ACC112 (cell line): ENCODE measurements at regions not wholly inside any gene's neighbourhood (a gene's known extent, or its start where the extent isn't known, plus 50 kb on each side); places are given as distances from the start of the nearest gene placed in this dataset.

ENCODE experiments used
- H2AFZ ChIP-seq: fragments of 200-600 bp; sonication (generic); one replicate; pipeline ENCODE4 v1.6.0; 2017; ENCODE audit warnings: antibody characterized with exemption, low read length; ENCODE audit not compliant: unreplicated experiment
- H3K27ac ChIP-seq: fragments of 200-600 bp; sonication (generic); 2 replicates; pipeline ENCODE4 v1.5.1; 2014; ENCODE audit warnings: low read depth, mild to moderate bottlenecking, antibody characterized with exemption, low read length, moderate library complexity
- H3K27me3 ChIP-seq: fragments of 200-600 bp; sonication (generic); 2 replicates; pipeline ENCODE4 v1.6.1; 2014; ENCODE audit warnings: mild to moderate bottlenecking, antibody characterized with exemption, low read length, moderate library complexity, mixed read lengths; ENCODE audit not compliant: insufficient read depth
- H3K36me3 ChIP-seq: fragments of 200-600 bp; sonication (generic); 2 replicates; pipeline ENCODE4 v1.6.1; 2016; ENCODE audit warnings: mild to moderate bottlenecking, antibody characterized with exemption, low read length, moderate library complexity, mixed read lengths; ENCODE audit not compliant: insufficient read depth
- H3K4me1 ChIP-seq: fragments of 200-600 bp; sonication (generic); one replicate; pipeline ENCODE4 v1.6.1; 2016; ENCODE audit warnings: low read length, mixed read lengths; ENCODE audit not compliant: insufficient read depth, unreplicated experiment, control insufficient read depth
- H3K4me3 ChIP-seq: fragments of 200-600 bp; sonication (generic); 2 replicates; pipeline ENCODE4 v1.5.1; 2014; ENCODE audit warnings: mild to moderate bottlenecking, low read depth, low read length
- H3K79me2 ChIP-seq: fragments of 200-600 bp; sonication (generic); one replicate; pipeline ENCODE4 v1.6.0; 2016; ENCODE audit warnings: low read length; ENCODE audit not compliant: control insufficient read depth, unreplicated experiment, insufficient read depth

GRCh38 chr4:67380154-67380553 is 165.1 kb downstream of the CENPC start:
- no peak overlapping the region for H2AFZ ChIP-seq
- H3K27ac ChIP-seq, result no peak overlapping the region
- no peaks in the 10 kb centered on the region for H3K79me2 ChIP-seq
- peaks cover 19% of the 10 kb centered on the region for H3K27me3 ChIP-seq
- H3K4me1 ChIP-seq, result no peaks in the 10 kb centered on the region
- no peaks in the 10 kb centered on the region for H3K36me3 ChIP-seq
- no peak overlapping the region for H3K4me3 ChIP-seq

GRCh38 chr4:67375291-67375690 is 170.0 kb downstream of the CENPC start:
- no peaks in the 10 kb centered on the region for H3K36me3 ChIP-seq
- no peak overlapping the region for H2AFZ ChIP-seq
- peaks cover 45% of the 10 kb centered on the region for H3K27me3 ChIP-seq
- H3K27ac ChIP-seq, result no peak overlapping the region
- H3K4me1 ChIP-seq, result no peaks in the 10 kb centered on the region
- no peak overlapping the region for H3K4me3 ChIP-seq
- H3K79me2 ChIP-seq, result no peaks in the 10 kb centered on the region

GRCh38 chr4:67371615-67372014 is 173.7 kb downstream of the CENPC start:
- Histone ChIP-seq H2AFZ (no peak overlapping the region), H3K27me3 (peaks cover 35% of the 10 kb centered on the region), H3K27ac (no peak overlapping the region), H3K4me1 (no peaks in the 10 kb centered on the region), H3K79me2 (no peaks in the 10 kb centered on the region), H3K36me3 (no peaks in the 10 kb centered on the region), H3K4me3 (no peak overlapping the region)

- Histone ChIP-seq H3K36me3 (no peaks in the 10 kb centered on the region), H3K27ac (no peak overlapping the region)
Measured at GRCh38 chr4:67366311-67366861, 178.9 kb downstream of the CENPC start.

GRCh38 chr4:67365661-67366245 is 179.6 kb downstream of the CENPC start:
- H3K4me3 ChIP-seq, result no peak overlapping the region
- peaks cover 9% of the 10 kb centered on the region; the same call in 1 of the 2 replicates for H3K27me3 ChIP-seq
- H3K27ac ChIP-seq, result no peak overlapping the region
- no peaks in the 10 kb centered on the region for H3K36me3 ChIP-seq
- H2AFZ ChIP-seq, result no peak overlapping the region
- H3K79me2 ChIP-seq, result no peaks in the 10 kb centered on the region
- H3K4me1 ChIP-seq, result no peaks in the 10 kb centered on the region

More at GRCh38 chr4:67366311-67366861, 178.9 kb downstream of the CENPC start:
- Histone ChIP-seq H3K4me1 (no peaks in the 10 kb centered on the region), H3K79me2 (no peaks in the 10 kb centered on the region), H2AFZ (no peak overlapping the region), H3K4me3 (no peak overlapping the region), H3K27me3 (peaks cover 9% of the 10 kb centered on the region; the same call in 1 of the 2 replicates)

- Histone ChIP-seq H3K27me3 (peaks cover 13% of the 10 kb centered on the region; the same call in 1 of the 2 replicates), H3K36me3 (no peaks in the 10 kb centered on the region), H3K4me1 (no peaks in the 10 kb centered on the region), H3K27ac (no peak overlapping the region), H3K79me2 (no peaks in the 10 kb centered on the region), H2AFZ (no peak overlapping the region), H3K4me3 (no peak overlapping the region)
Measured at GRCh38 chr4:67355806-67356205, 189.5 kb downstream of the CENPC start.

GRCh38 chr4:67346654-67347053 is 198.6 kb downstream of the CENPC start:
- Histone ChIP-seq H2AFZ (no peak overlapping the region), H3K27ac (no peak overlapping the region), H3K4me3 (no peak overlapping the region), H3K27me3 (peaks cover 22% of the 10 kb centered on the region), H3K79me2 (no peaks in the 10 kb centered on the region), H3K4me1 (no peaks in the 10 kb centered on the region), H3K36me3 (no peaks in the 10 kb centered on the region)

- Histone ChIP-seq H3K4me1 (no peaks in the 10 kb centered on the region), H3K27me3 (peaks cover 34% of the 10 kb centered on the region), H3K4me3 (no peak overlapping the region), H3K79me2 (no peaks in the 10 kb centered on the region), H3K27ac (no peak overlapping the region), H2AFZ (no peak overlapping the region), H3K36me3 (no peaks in the 10 kb centered on the region)
Measured at GRCh38 chr4:67344594-67345380, 200.5 kb downstream of the CENPC start.

- no peak overlapping the region for H2AFZ ChIP-seq
- H3K4me3 ChIP-seq, result no peak overlapping the region
- H3K27ac ChIP-seq, result no peak overlapping the region
- no peaks in the 10 kb centered on the region for H3K36me3 ChIP-seq
- no peaks in the 10 kb centered on the region for H3K79me2 ChIP-seq
- H3K4me1 ChIP-seq, result no peaks in the 10 kb centered on the region
- H3K27me3 ChIP-seq, result peaks cover 45% of the 10 kb centered on the region
Measured at GRCh38 chr4:67343199-67343598, 202.1 kb downstream of the CENPC start.

GRCh38 chr4:67342291-67342690 is 203.0 kb downstream of the CENPC start:
- Histone ChIP-seq H3K27me3 (peaks cover 53% of the 10 kb centered on the region), H2AFZ (no peak overlapping the region), H3K4me3 (no peak overlapping the region), H3K27ac (no peak overlapping the region), H3K4me1 (no peaks in the 10 kb centered on the region), H3K36me3 (no peaks in the 10 kb centered on the region), H3K79me2 (no peaks in the 10 kb centered on the region)

- H3K79me2 ChIP-seq, result no peaks in the 10 kb centered on the region
- H3K4me1 ChIP-seq, result no peaks in the 10 kb centered on the region
Measured at GRCh38 chr4:67333664-67334063, 211.6 kb downstream of the CENPC start.

More at GRCh38 chr4:67333664-67334063, 211.6 kb downstream of the CENPC start:
- Histone ChIP-seq H3K36me3 (no peaks in the 10 kb centered on the region), H3K27me3 (peaks cover 61% of the 10 kb centered on the region), H3K4me3 (no peak overlapping the region), H3K27ac (no peak overlapping the region), H2AFZ (no peak overlapping the region)
